OCI-LY7 (cell line): ENCODE measurements at regions not wholly inside any gene's neighbourhood (a gene's known extent, or its start where the extent isn't known, plus 50 kb on each side); places are given as distances from the start of the nearest gene placed in this dataset.

Source experiments
- BruUV-seq: library from RNA; stranded (reverse); fragments of 400-500 nt; replicated peaks from 2 replicates; lab custom pipeline; 2021; lab: Mats Ljungman, UMichigan
- CTCF ChIA-PET: fragments of 300-600 bp; sonication (Branson Sonifier 250); formaldehyde crosslinking; loops from one replicate; lab custom pipeline; 2022; ENCODE audit warnings: antibody characterized with exemption; ENCODE audit not compliant: unreplicated experiment; lab: Charles Lee
- POLR2A ChIA-PET: fragments of 300-600 bp; sonication (Branson Sonifier 250); formaldehyde crosslinking; loops from one replicate; lab custom pipeline; 2022; ENCODE audit warnings: antibody characterized with exemption; lab: Charles Lee
- DNase-seq: peaks from one replicate; pipeline ENCODE4 v3.0.0-alpha.2; 2015; ENCODE audit warnings: low spot score
- H2AFZ ChIP-seq: fragments of 200-600 bp; sonication (generic), shearing (Covaris generic); 2 replicates; pipeline ENCODE4 v1.6.1; 2014; ENCODE audit warnings: mild to moderate bottlenecking, antibody characterized with exemption, low read length, moderate library complexity
- H3K27ac ChIP-seq: fragments of 200-600 bp; sonication (generic); 2 replicates; pipeline ENCODE4 v1.5.1; 2014; ENCODE audit warnings: mixed run types, low read depth, mild to moderate bottlenecking, moderate library complexity, low read length, inconsistent platforms; ENCODE audit not compliant: poor library complexity, severe bottlenecking
- H3K36me3 ChIP-seq: fragments of 200-600 bp; sonication (generic); 2 replicates; pipeline ENCODE4 v1.6.1; 2014; ENCODE audit warnings: mild to moderate bottlenecking, antibody characterized with exemption, low read length, moderate library complexity, mixed read lengths; ENCODE audit not compliant: insufficient read depth
- H3K4me1 ChIP-seq: fragments of 200-600 bp; sonication (generic); 2 replicates; pipeline ENCODE4 v1.5.1; 2014; ENCODE audit warnings: mild to moderate bottlenecking, low read length; ENCODE audit not compliant: insufficient read depth, poor library complexity, severe bottlenecking
- H3K4me2 ChIP-seq: fragments of 200-600 bp; sonication (generic); 2 replicates; pipeline ENCODE4 v1.6.1; 2014; ENCODE audit warnings: mild to moderate bottlenecking, low read length
- H3K4me3 ChIP-seq: fragments of 200-600 bp; sonication (generic); 2 replicates; pipeline ENCODE4 v1.5.1; 2014; ENCODE audit warnings: mild to moderate bottlenecking, low read depth, low read length; ENCODE audit not compliant: poor library complexity, severe bottlenecking
- H3K79me2 ChIP-seq: fragments of 200-600 bp; sonication (generic); 2 replicates; pipeline ENCODE4 v1.6.1; 2016; ENCODE audit warnings: low read depth, mild to moderate bottlenecking, low read length, moderate library complexity, mixed read lengths; ENCODE audit not compliant: insufficient read depth
- H3K9me2 ChIP-seq: fragments of 200-600 bp; sonication (generic); 2 replicates; pipeline ENCODE4 v1.6.1; 2016; ENCODE audit warnings: mild to moderate bottlenecking, low read length, mixed read lengths; ENCODE audit not compliant: insufficient read depth
- H3K9me3 ChIP-seq: fragments of 200-600 bp; sonication (generic); 2 replicates; pipeline ENCODE4 v1.6.1; 2014; ENCODE audit warnings: mild to moderate bottlenecking, mixed run types, low read length, mixed read lengths
- H4K20me1 ChIP-seq: fragments of 200-600 bp; sonication (generic); 2 replicates; pipeline ENCODE4 v1.6.1; 2014; ENCODE audit warnings: mild to moderate bottlenecking, antibody characterized with exemption, low read length, moderate library complexity, mixed read lengths; ENCODE audit not compliant: insufficient read depth
- CTCF ChIP-seq: fragments of 200-600 bp; sonication (generic); conservative IDR thresholded peaks from 2 replicates; pipeline ENCODE4 v1.5.1; 2014; ENCODE audit warnings: mild to moderate bottlenecking, antibody characterized with exemption, low read length, moderate library complexity, mixed read lengths
- EZH2phosphoT487 ChIP-seq: fragments of 200-600 bp; sonication (generic); IDR thresholded peaks from 2 replicates; pipeline ENCODE4 v1.6.1; 2018; ENCODE audit warnings: low read depth, borderline replicate concordance, mild to moderate bottlenecking, mixed run types, antibody characterized with exemption, low read length, moderate library complexity, mixed read lengths
- intact Hi-C: fragments of 100-400 bp; cut with micrococcal nuclease; formaldehyde crosslinking; loops from one replicate; pipeline ENCODE4 v1.10.0; 2022; ENCODE audit not compliant: unreplicated experiment

GRCh38 chr11:112790286-112790685 lies 170.9 kb upstream of the NCAM1 start:
- BruUV-seq = no TSS peak
- no peak overlapping the region for H3K27ac ChIP-seq
- no peak for DNase-seq
- no peak for TF ChIP-seq EZH2phosphoT487
- no peak for TF ChIP-seq CTCF
- H3K9me3 ChIP-seq = no peaks in the 10 kb centered on the region
- intact Hi-C loops = no loop called here
- H3K4me1 ChIP-seq = no peaks in the 10 kb centered on the region
- no peaks in the 10 kb centered on the region for H3K9me2 ChIP-seq
- CTCF ChIA-PET = no interaction called here
- no peak overlapping the region for H2AFZ ChIP-seq
- no peaks in the 10 kb centered on the region for H4K20me1 ChIP-seq
- H3K4me3 ChIP-seq = no peak overlapping the region
- no peaks in the 10 kb centered on the region for H3K36me3 ChIP-seq
- POLR2A ChIA-PET = no interaction called here
- no peaks in the 10 kb centered on the region for H3K79me2 ChIP-seq
- no peak overlapping the region for H3K4me2 ChIP-seq

GRCh38 chr11:112792070-112792469 lies 169.2 kb upstream of the NCAM1 start:
- CTCF ChIA-PET = no interaction called here
- POLR2A ChIA-PET = no interaction called here

GRCh38 chr11:112793416-112793815 lies 167.8 kb upstream of the NCAM1 start:
- Histone ChIP-seq H2AFZ (no peak overlapping the region), H4K20me1 (no peaks in the 10 kb centered on the region), H3K4me1 (no peaks in the 10 kb centered on the region), H3K4me2 (no peak overlapping the region), H3K9me3 (no peaks in the 10 kb centered on the region), H3K9me2 (no peaks in the 10 kb centered on the region), H3K36me3 (no peaks in the 10 kb centered on the region), H3K79me2 (no peaks in the 10 kb centered on the region), H3K4me3 (no peak overlapping the region), H3K27ac (no peak overlapping the region)
- ChIA-PET POLR2A (no interaction called here), CTCF (no interaction called here)
- intact Hi-C loops = no loop called here
- DNase-seq = no peak
- TF ChIP-seq EZH2phosphoT487 (no peak), CTCF (no peak)
- no TSS peak for BruUV-seq

More at GRCh38 chr11:112792070-112792469, 169.2 kb upstream of the NCAM1 start:
- H3K4me2 ChIP-seq = no peak overlapping the region
- H3K9me2 ChIP-seq = no peaks in the 10 kb centered on the region
- no peak for TF ChIP-seq CTCF
- no peak for TF ChIP-seq EZH2phosphoT487
- H3K36me3 ChIP-seq = no peaks in the 10 kb centered on the region
- H4K20me1 ChIP-seq = no peaks in the 10 kb centered on the region
- no peaks in the 10 kb centered on the region for H3K9me3 ChIP-seq
- BruUV-seq = no TSS peak
- no peaks in the 10 kb centered on the region for H3K79me2 ChIP-seq
- no peak overlapping the region for H2AFZ ChIP-seq
- DNase-seq = no peak
- H3K27ac ChIP-seq = no peak overlapping the region
- intact Hi-C loops = no loop called here
- no peaks in the 10 kb centered on the region for H3K4me1 ChIP-seq
- no peak overlapping the region for H3K4me3 ChIP-seq
